GM12864 (cell line): ENCODE measurements at regions not wholly inside any gene's neighbourhood (a gene's known extent, or its start where the extent isn't known, plus 50 kb on each side); places are given as distances from the start of the nearest gene placed in this dataset.

Experiments used
- DNase-seq: peaks from one replicate; pipeline ENCODE4 v3.0.0-alpha.2; 2011; ENCODE audit warnings: low read depth
- H3K4me3 ChIP-seq: 2 replicates; pipeline ENCODE4 v1.5.1; 2011; ENCODE audit warnings: mild to moderate bottlenecking, low read depth, low read length, control low read depth
- CTCF ChIP-seq: IDR thresholded peaks from 2 replicates; pipeline ENCODE4 v1.5.1; 2011; ENCODE audit warnings: low read depth, mild to moderate bottlenecking, moderate library complexity, low read length, control low read depth, inconsistent platforms; ENCODE audit errors: missing control alignments

- H3K4me3 ChIP-seq: no peak overlapping the region
- TF ChIP-seq CTCF: no peak
- DNase-seq: no peak
These were observed 116.9 kb upstream of the CPEB4 start for GRCh38 chr5:173771121-173771724.

GRCh38 chr5:173771725-173772383, 116.3 kb upstream of the CPEB4 start:
- H3K4me3 ChIP-seq: no peak overlapping the region
- TF ChIP-seq CTCF: no peak
- DNase-seq: no peak

GRCh38 chr5:173772384-173773059, 115.6 kb upstream of the CPEB4 start:
- no peak overlapping the region for H3K4me3 ChIP-seq
- DNase-seq: no peak
- TF ChIP-seq CTCF: no peak

GRCh38 chr5:173774271-173774761, 113.8 kb upstream of the CPEB4 start:
- no peak overlapping the region for H3K4me3 ChIP-seq

GRCh38 chr5:173775261-173776197, 112.6 kb upstream of the CPEB4 start:
- no peak overlapping the region for H3K4me3 ChIP-seq
- no peak for DNase-seq
- no peak for TF ChIP-seq CTCF

More at GRCh38 chr5:173774271-173774761, 113.8 kb upstream of the CPEB4 start:
- TF ChIP-seq CTCF: no peak
- no peak for DNase-seq

- no peak for TF ChIP-seq CTCF
- DNase-seq: no peak
- H3K4me3 ChIP-seq: no peak overlapping the region
These were observed 111.0 kb upstream of the CPEB4 start for GRCh38 chr5:173777149-173777548.
